A549 (cell line): ENCODE measurements at regions not wholly inside any gene's neighbourhood (a gene's known extent, or its start where the extent isn't known, plus 50 kb on each side); places are given as distances from the start of the nearest gene placed in this dataset.

Experiments
- ATAC-seq, 2 experiments: fragments of 200-7000 bp in 1 of 2; fragments of >200 bp in 1 of 2; cut with Nextera tagmentation in 1 of 2; cut with Tn5 transposase in 1 of 2; 3 replicates each; pipeline versions ENCODE4 v1.8.0 to v1.9.1; 2018 to 2020; ENCODE audit warnings: mild to moderate bottlenecking in 1 of 2, moderate library complexity in 1 of 2
- CTCF ChIA-PET: fragments of 300-600 bp; sonication (Branson Sonifier 250); formaldehyde crosslinking; extraction: SDS; loops from one replicate; lab custom pipeline; 2021; ENCODE audit warnings: antibody characterized with exemption, inconsistent platforms; lab: Yijun Ruan, JAX
- POLR2A ChIA-PET: fragments of 350-600 bp; formaldehyde crosslinking; extraction: SDS; loops from one replicate; lab custom pipeline; 2021; ENCODE audit warnings: antibody characterized with exemption, inconsistent platforms; lab: Yijun Ruan, JAX
- DNase-seq, 2 experiments: peaks; one replicate each; pipeline versions ENCODE4 v3.0.0 to v3.0.0-alpha.2; 2011 to 2016; ENCODE audit warnings: low read depth in 1 of 2, low spot score in 1 of 2
- FAIRE-seq: peaks from 2 replicates; lab custom pipeline; 2011; peaks lifted over from hg19 to GRCh38; lab: Jason Lieb, UNC
- H3K27ac ChIP-seq, 2 experiments: fragments of >200 bp; sonication (Bioruptor Twin); formaldehyde crosslinking; 3 replicates each; pipeline ENCODE4 v1.5.1; 2016 to 2017
- H3K4me1 ChIP-seq: fragments of >200 bp; sonication (Bioruptor Twin); formaldehyde crosslinking; 3 replicates; pipeline ENCODE4 v1.6.1; 2016
- H3K4me2 ChIP-seq: fragments of >200 bp; sonication (Bioruptor Twin); formaldehyde crosslinking; 3 replicates; pipeline ENCODE4 v1.6.1; 2016
- H3K4me3 ChIP-seq: fragments of >200 bp; sonication (Bioruptor Twin); formaldehyde crosslinking; 3 replicates; pipeline ENCODE4 v1.5.1; 2016
- H3K9me3 ChIP-seq: fragments of >200 bp; sonication (Bioruptor Twin); formaldehyde crosslinking; 3 replicates; pipeline ENCODE4 v1.6.1; 2016
- ATOH8 ChIP-seq: fragments of 250-450 bp; sonication (Bioruptor Pico); IDR thresholded peaks from 2 replicates; pipeline ENCODE4 v1.5.0; 2020; ENCODE audit warnings: low read depth, mild to moderate bottlenecking, moderate library complexity
- BCL3 ChIP-seq: fragments of >200 bp; sonication (Bioruptor Twin); formaldehyde crosslinking; IDR thresholded peaks from 3 replicates; pipeline ENCODE4 v1.6.1; 2016
- CEBPB ChIP-seq, 2 experiments: fragments of >200 bp in 1 of 2; sonication (Bioruptor Twin) in 1 of 2; formaldehyde crosslinking in 1 of 2; IDR thresholded peaks; 2 replicates each; pipeline ENCODE4 v1.6.1; 2012 to 2016
- CHD2 ChIP-seq: fragments of 150-350 bp; IDR thresholded peaks from 2 replicates; pipeline ENCODE4 v1.6.1; 2014; ENCODE audit warnings: low read length; ENCODE audit not compliant: partially characterized antibody
- CHD4 ChIP-seq: fragments of 200-600 bp; sonication (generic); IDR thresholded peaks from 2 replicates; pipeline ENCODE4 v1.6.1; 2016; ENCODE audit warnings: antibody characterized with exemption, mild to moderate bottlenecking, borderline replicate concordance
- EHF ChIP-seq: fragments of 250-450 bp; sonication (Bioruptor Pico); IDR thresholded peaks from 2 replicates; pipeline ENCODE4 v1.5.0; 2020; ENCODE audit warnings: mild to moderate bottlenecking
- EHMT2 ChIP-seq: fragments of 200-600 bp; sonication (generic); IDR thresholded peaks from 2 replicates; pipeline ENCODE4 v1.6.1; 2016; ENCODE audit warnings: antibody characterized with exemption, low read depth, mild to moderate bottlenecking, moderate library complexity
- ESRRA ChIP-seq: fragments of 150-350 bp; IDR thresholded peaks from 2 replicates; pipeline ENCODE4 v1.6.1; 2014; ENCODE audit warnings: mild to moderate bottlenecking, low read length, borderline replicate concordance
- FOSB ChIP-seq: fragments of 250-450 bp; sonication (Bioruptor Pico); IDR thresholded peaks from 2 replicates; pipeline ENCODE4 v1.5.0; 2020; ENCODE audit warnings: mild to moderate bottlenecking, moderate library complexity
- FOSL2 ChIP-seq, 2 experiments: fragments of 450-650 bp in 1 of 2; fragments of >200 bp in 1 of 2; sonication (Bioruptor Twin) in 1 of 2; formaldehyde crosslinking; IDR thresholded peaks; 2 replicates each; pipeline versions ENCODE4 v1.5.0 to v1.6.1; 2016 to 2020; ENCODE audit warnings: mild to moderate bottlenecking in 1 of 2, moderate library complexity in 1 of 2
- FOXS1 ChIP-seq: fragments of 250-450 bp; sonication (Bioruptor Pico); IDR thresholded peaks from 2 replicates; pipeline ENCODE4 v1.5.0; 2020; ENCODE audit warnings: mild to moderate bottlenecking, moderate library complexity
- HDAC2 ChIP-seq: fragments of 200-600 bp; sonication (generic); IDR thresholded peaks from 2 replicates; pipeline ENCODE4 v1.6.1; 2016
- HOXA7 ChIP-seq: fragments of 250-450 bp; sonication (Bioruptor Pico); IDR thresholded peaks from 2 replicates; pipeline ENCODE4 v1.5.0; 2020; ENCODE audit warnings: mild to moderate bottlenecking, moderate library complexity
- JUNB ChIP-seq: fragments of >200 bp; sonication (Bioruptor Twin); formaldehyde crosslinking; IDR thresholded peaks from 2 replicates; pipeline ENCODE4 v1.6.1; 2016
- KDM1A ChIP-seq: fragments of 200-600 bp; sonication (generic); IDR thresholded peaks from 2 replicates; pipeline ENCODE4 v1.6.1; 2016; ENCODE audit warnings: low read depth, mild to moderate bottlenecking
- KDM5A ChIP-seq: fragments of 200-600 bp; sonication (generic); IDR thresholded peaks from 2 replicates; pipeline ENCODE4 v1.6.1; 2016; ENCODE audit warnings: antibody characterized with exemption, mild to moderate bottlenecking
- NPAS2 ChIP-seq: fragments of 250-450 bp; sonication (Bioruptor Pico); IDR thresholded peaks from 2 replicates; pipeline ENCODE4 v1.8.0; 2022; ENCODE audit warnings: mild to moderate bottlenecking, moderate library complexity, borderline replicate concordance
- NR3C1 ChIP-seq: fragments of >200 bp; sonication (Bioruptor Twin); formaldehyde crosslinking; IDR thresholded peaks from 3 replicates; pipeline ENCODE4 v1.6.1; 2017
- PBX3 ChIP-seq: IDR thresholded peaks from 2 replicates; pipeline ENCODE4 v1.6.1; 2012
- POLR2A ChIP-seq: IDR thresholded peaks from 2 replicates; pipeline ENCODE4 v1.6.1; 2012; ENCODE audit warnings: mild to moderate bottlenecking, low read length
- RAD21 ChIP-seq, 2 experiments: fragments of >200 bp in 1 of 2; sonication (Bioruptor Twin) in 1 of 2; formaldehyde crosslinking in 1 of 2; IDR thresholded peaks in 1 of 2; conservative IDR thresholded peaks in 1 of 2; 2 replicates in 1 of 2; 3 replicates in 1 of 2; pipeline ENCODE4 v1.6.1; 2012 to 2018; ENCODE audit warnings: inconsistent platforms in 1 of 2
- RARB ChIP-seq: fragments of 250-450 bp; sonication (Bioruptor Pico); IDR thresholded peaks from 2 replicates; pipeline ENCODE4 v1.8.0; 2021; ENCODE audit warnings: mild to moderate bottlenecking, moderate library complexity
- REST ChIP-seq: fragments of 200-600 bp; sonication (generic); IDR thresholded peaks from 2 replicates; pipeline ENCODE4 v1.6.1; 2016; ENCODE audit warnings: antibody characterized with exemption, mild to moderate bottlenecking, moderate library complexity
- RFX5 ChIP-seq: fragments of 450-650 bp; IDR thresholded peaks from 2 replicates; pipeline ENCODE4 v1.7.1; 2014; ENCODE audit warnings: antibody characterized with exemption, mild to moderate bottlenecking, moderate library complexity
- SREBF2 ChIP-seq: fragments of 450-650 bp; IDR thresholded peaks from 2 replicates; pipeline ENCODE4 v1.6.1; 2014; ENCODE audit warnings: mild to moderate bottlenecking, moderate library complexity
- USF2 ChIP-seq: fragments of 450-650 bp; IDR thresholded peaks from 2 replicates; pipeline ENCODE4 v1.6.1; 2014; ENCODE audit warnings: antibody characterized with exemption
- ZFP36 ChIP-seq: fragments of 450-650 bp; IDR thresholded peaks from 2 replicates; pipeline ENCODE4 v1.6.1; 2014; ENCODE audit warnings: borderline replicate concordance; ENCODE audit not compliant: partially characterized antibody
- ZNF302 ChIP-seq: fragments of 250-450 bp; sonication (Bioruptor Pico); IDR thresholded peaks from 2 replicates; pipeline ENCODE4 v1.9.0; 2021; ENCODE audit warnings: inconsistent platforms, mild to moderate bottlenecking, moderate library complexity
- ZSCAN20 ChIP-seq: fragments of 250-450 bp; sonication (Bioruptor Pico); IDR thresholded peaks from 2 replicates; pipeline ENCODE4 v1.8.0; 2022; ENCODE audit warnings: mild to moderate bottlenecking, moderate library complexity
- WGBS: methylation state at CpG from one replicate; pipeline ENCODE4 v1.1.6; 2017; ENCODE audit errors: missing lambda C conversion rate; 5-methylcytosine and 5-hydroxymethylcytosine counted together
- TF ChIP-seq, protein P1 (sequence below): fragments of >200 bp; sonication (Bioruptor Twin); formaldehyde crosslinking; IDR thresholded peaks from 2 replicates; pipeline ENCODE4 v1.6.1; 2016

GRCh38 chr1:232688398-232688797 is 58.5 kb upstream of the SIPA1L2 start:
- 30% methylated on average over 2 of the region's 2 CpGs for WGBS
- no peak for DNase-seq
- Histone ChIP-seq H3K9me3 (peaks cover 11% of the 10 kb centered on the region), H3K4me2 (no peak overlapping the region), H3K4me1 (no peaks in the 10 kb centered on the region), H3K27ac (no peak overlapping the region), H3K4me3 (no peak overlapping the region)
- POLR2A ChIA-PET: no interaction called here
- CTCF ChIA-PET: no interaction called here
- FAIRE-seq: no peak
- no peak for TF ChIP-seq KDM5A
- TF ChIP-seq RAD21 (conservative IDR thresholded peaks at IDR 0.05 in 1 of 2, IDR thresholded peaks at IDR 0.05 in 1 of 2): no peak
- TF ChIP-seq SREBF2: no peak
- TF ChIP-seq REST: no peak
- TF ChIP-seq CEBPB (IDR thresholded peaks at IDR 0.05): no peak
- TF ChIP-seq ZFP36: no peak
- no peak for TF ChIP-seq EHMT2
- TF ChIP-seq RFX5: no peak
- TF ChIP-seq PBX3: no peak
- no peak for TF ChIP-seq NR3C1
- no peak for TF ChIP-seq FOSB (CRISPR knock-in tag)
- TF ChIP-seq HOXA7 (CRISPR knock-in tag): no peak
- TF ChIP-seq, protein P1, sequence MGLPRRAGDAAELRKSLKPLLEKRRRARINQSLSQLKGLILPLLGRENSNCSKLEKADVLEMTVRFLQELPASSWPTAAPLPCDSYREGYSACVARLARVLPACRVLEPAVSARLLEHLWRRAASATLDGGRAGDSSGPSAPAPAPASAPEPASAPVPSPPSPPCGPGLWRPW: no peak
- no peak for TF ChIP-seq ATOH8 (CRISPR knock-in tag)
- TF ChIP-seq CHD4: no peak
- TF ChIP-seq ZSCAN20 (CRISPR knock-in tag): no peak
- TF ChIP-seq POLR2A: no peak
- no peak for TF ChIP-seq BCL3
- no peak for ATAC-seq

- 15% methylated on average over 3 of the region's 3 CpGs for WGBS
- peaks cover 11% of the 10 kb centered on the region for H3K9me3 ChIP-seq
- no peak overlapping the region for H3K4me2 ChIP-seq
- no peaks in the 10 kb centered on the region for H3K4me1 ChIP-seq
- ChIA-PET POLR2A (no interaction called here), CTCF (interaction anchor here (1.2 kb wide), 1 partner anchor 12 kb away, joined by 3 read pairs; no protein-coding TSS in a partner anchor)
- TF ChIP-seq JUNB: no peak
- TF ChIP-seq CHD2: no peak
- TF ChIP-seq USF2: no peak
- no peak for TF ChIP-seq EHF (CRISPR knock-in tag)
- no peak for TF ChIP-seq KDM1A
- TF ChIP-seq ESRRA: no peak
- TF ChIP-seq HDAC2: no peak
- no peak for TF ChIP-seq ZNF302 (CRISPR knock-in tag)
- no peak for TF ChIP-seq RARB (CRISPR knock-in tag)
- no peak for TF ChIP-seq ZSCAN20 (CRISPR knock-in tag)
- no peak for TF ChIP-seq FOXS1
- no peak for TF ChIP-seq ZFP36
- TF ChIP-seq NPAS2 (CRISPR knock-in tag): no peak
- no peak for TF ChIP-seq FOSL2 (IDR thresholded peaks at IDR 0.05)
- TF ChIP-seq FOSL2 (CRISPR knock-in tag; IDR thresholded peaks at IDR 0.05): no peak
- DNase-seq (no peak), FAIRE-seq (no peak), ATAC-seq (no peak)
- H3K4me3 ChIP-seq: no peak overlapping the region
- H3K27ac ChIP-seq: no peak overlapping the region
Measured at GRCh38 chr1:232689711-232690110, 59.8 kb upstream of the SIPA1L2 start.
